ENCODE measurements at regions not wholly inside any gene's neighbourhood (a gene's known extent, or its start where the extent isn't known, plus 50 kb on each side); places are given as distances from the start of the nearest gene placed in this dataset.

GRCh38 chr14:44418856-44419255 is 88.2 kb downstream of the FSCB start:
- no peak for TF ChIP-seq CTCF (IDR thresholded peaks at IDR 0.05; ENCODE audit: low read depth, low read length, missing control alignments)
- Histone ChIP-seq H3K27me3 (replicated peaks) (no peaks in the 10 kb centered on the region), H3K36me3 (replicated peaks) (no peaks in the 10 kb centered on the region), H3K4me3 (ENCODE audit: low read depth, low read length) (no peak overlapping the region), H3K27ac (no peak overlapping the region)
- DNase-seq, result no peak
- in situ Hi-C loops (cut with HindIII; ENCODE audit: low pct_ligation_motif_present, low sequenced_read_pairs), result no loop called here

GRCh38 chr14:44417809-44418208 is 89.3 kb downstream of the FSCB start:
- Histone ChIP-seq H3K27me3 (replicated peaks) (no peaks in the 10 kb centered on the region), H3K4me3 (ENCODE audit: low read depth, low read length) (no peak overlapping the region), H3K36me3 (replicated peaks) (no peaks in the 10 kb centered on the region), H3K27ac (no peak overlapping the region)
- TF ChIP-seq CTCF (IDR thresholded peaks at IDR 0.05; ENCODE audit: low read depth, low read length, missing control alignments), result no peak
- in situ Hi-C loops (cut with HindIII; ENCODE audit: low pct_ligation_motif_present, low sequenced_read_pairs), result no loop called here
- DNase-seq, result no peak

- no peak overlapping the region for H3K27ac ChIP-seq
- no peak overlapping the region for H3K4me3 ChIP-seq (ENCODE audit: low read depth, low read length)
- H3K27me3 ChIP-seq (replicated peaks), result no peaks in the 10 kb centered on the region
- no peak for TF ChIP-seq CTCF (IDR thresholded peaks at IDR 0.05; ENCODE audit: low read depth, low read length, missing control alignments)
- H3K36me3 ChIP-seq (replicated peaks), result no peaks in the 10 kb centered on the region
- DNase-seq, result no peak
- in situ Hi-C loops (cut with HindIII; ENCODE audit: low pct_ligation_motif_present, low sequenced_read_pairs), result no loop called here
Measured at GRCh38 chr14:44414646-44415045, 92.4 kb downstream of the FSCB start.

DNA sequence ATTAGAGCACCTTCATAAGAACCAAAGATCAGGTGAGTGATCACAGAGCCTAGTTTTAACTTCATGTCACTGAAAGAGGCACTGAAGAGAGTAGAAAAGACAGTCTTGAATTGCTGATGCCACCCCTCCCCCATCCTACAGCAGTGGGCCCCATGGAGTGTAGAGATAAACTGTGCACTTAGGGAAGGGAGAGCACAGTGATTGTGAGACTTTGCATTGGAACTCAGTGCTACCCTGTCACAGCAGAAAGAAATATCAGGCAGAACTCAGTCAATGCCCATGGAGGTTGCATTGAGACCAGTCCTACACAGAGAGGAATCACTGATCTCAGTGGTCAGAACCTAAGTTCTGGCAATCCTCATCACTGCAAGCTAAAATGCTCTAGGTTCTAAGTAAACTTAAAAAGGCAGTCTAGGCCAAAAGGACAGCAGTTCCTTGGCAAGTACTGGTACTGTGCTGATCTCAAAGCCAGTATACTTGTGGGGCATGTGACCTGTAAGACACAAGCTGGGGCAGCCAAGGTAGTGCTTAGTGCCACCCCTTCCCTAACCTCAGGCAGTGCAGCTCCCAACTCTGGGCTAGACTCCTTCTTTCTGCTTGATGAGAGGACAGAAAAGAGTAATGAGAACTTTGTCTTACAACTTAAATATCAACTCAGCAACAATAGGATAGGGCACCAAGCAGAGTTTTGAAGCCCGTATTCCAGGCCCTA is 94.1 kb downstream of the FSCB start:
- Histone ChIP-seq H3K4me3 (ENCODE audit: low read depth, low read length) (no peak overlapping the region), H3K36me3 (replicated peaks) (no peaks in the 10 kb centered on the region), H3K27me3 (replicated peaks) (no peaks in the 10 kb centered on the region), H3K27ac (no peak overlapping the region)
- DNase-seq, result no peak
- in situ Hi-C loops (cut with HindIII; ENCODE audit: low pct_ligation_motif_present, low sequenced_read_pairs), result no loop called here
- no peak for TF ChIP-seq CTCF (IDR thresholded peaks at IDR 0.05; ENCODE audit: low read depth, low read length, missing control alignments)

GRCh38 chr14:44405011-44405486 is 102.0 kb downstream of the FSCB start:
- no peak for DNase-seq
- Histone ChIP-seq H3K27me3 (replicated peaks) (no peaks in the 10 kb centered on the region), H3K36me3 (replicated peaks) (no peaks in the 10 kb centered on the region), H3K4me3 (ENCODE audit: low read depth, low read length) (no peak overlapping the region), H3K27ac (no peak overlapping the region)
- in situ Hi-C loops (cut with HindIII; ENCODE audit: low pct_ligation_motif_present, low sequenced_read_pairs), result no loop called here
- TF ChIP-seq CTCF (IDR thresholded peaks at IDR 0.05; ENCODE audit: low read depth, low read length, missing control alignments), result no peak

DNA sequence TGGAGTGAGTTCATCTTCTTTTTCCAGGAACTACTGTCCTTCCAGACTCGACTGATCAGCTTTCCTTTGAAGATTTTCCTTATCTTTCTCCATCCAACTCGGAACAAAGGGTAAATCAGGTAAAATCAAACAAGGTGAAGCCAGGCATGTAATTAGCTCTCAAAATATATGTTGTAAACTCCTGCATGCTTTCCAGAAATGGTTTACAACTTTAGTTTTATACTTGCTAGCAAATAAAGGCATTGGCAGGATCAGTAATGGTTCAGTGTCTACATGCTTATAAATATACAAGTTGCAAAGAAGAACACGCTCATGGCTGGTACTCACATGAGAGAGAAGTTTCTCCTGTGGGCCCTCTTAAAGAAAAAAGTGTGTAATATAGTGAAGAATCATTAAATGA is 102.5 kb downstream of the FSCB start:
- no peak for TF ChIP-seq CTCF (IDR thresholded peaks at IDR 0.05; ENCODE audit: low read depth, low read length, missing control alignments)
- Histone ChIP-seq H3K27ac (no peak overlapping the region), H3K4me3 (ENCODE audit: low read depth, low read length) (no peak overlapping the region), H3K36me3 (replicated peaks) (no peaks in the 10 kb centered on the region), H3K27me3 (replicated peaks) (no peaks in the 10 kb centered on the region)
- DNase-seq, result no peak
- in situ Hi-C loops (cut with HindIII; ENCODE audit: low pct_ligation_motif_present, low sequenced_read_pairs), result no loop called here
